ENCODE measurements at regions not wholly inside any gene's neighbourhood (a gene's known extent, or its start where the extent isn't known, plus 50 kb on each side); places are given as distances from the start of the nearest gene placed in this dataset.

DNA sequence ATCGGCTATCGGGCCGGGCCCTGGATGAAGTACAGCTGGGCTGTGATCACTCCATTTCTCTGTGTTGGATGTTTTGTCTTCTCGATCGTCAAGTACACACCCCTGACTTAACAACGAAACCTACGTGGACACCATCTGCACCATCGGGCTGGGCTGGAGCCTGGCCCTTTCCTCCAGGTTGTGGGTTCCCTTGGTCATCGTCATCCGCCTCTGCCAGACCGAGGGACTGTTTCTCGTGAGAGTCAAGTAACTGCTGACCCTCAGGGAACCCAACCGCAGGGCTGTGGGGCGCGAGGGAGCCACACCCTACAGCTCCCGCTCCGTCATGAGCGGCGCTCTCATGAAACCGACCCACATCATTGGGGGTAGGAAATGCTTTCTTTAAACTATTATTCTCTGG is 842.4 kb upstream of the TMPRSS15 start:
- DNase-seq: peak; percentile 62
- H3K4me1 ChIP-seq: no peaks in the 10 kb centered on the region
- WGBS, 5 donors: 87 to 95% (median 93%) methylated on average over 20 of the region's 20 CpGs
- no peaks in the 10 kb centered on the region for H3K36me3 ChIP-seq
- no peak overlapping the region for H3K4me3 ChIP-seq
- no peaks in the 10 kb centered on the region for H3K27me3 ChIP-seq (replicated peaks in 1 of 7)
- H3K27ac ChIP-seq: no peak overlapping the region
- intact Hi-C loops (cut with DNase I; ENCODE audit: low total_unique reads): no loop called here
- no peak for TF ChIP-seq POLR2A (IDR thresholded peaks at IDR 0.05)
- TF ChIP-seq POLR2AphosphoS5 (IDR thresholded peaks at IDR 0.05): no peak
- TF ChIP-seq, protein P1, sequence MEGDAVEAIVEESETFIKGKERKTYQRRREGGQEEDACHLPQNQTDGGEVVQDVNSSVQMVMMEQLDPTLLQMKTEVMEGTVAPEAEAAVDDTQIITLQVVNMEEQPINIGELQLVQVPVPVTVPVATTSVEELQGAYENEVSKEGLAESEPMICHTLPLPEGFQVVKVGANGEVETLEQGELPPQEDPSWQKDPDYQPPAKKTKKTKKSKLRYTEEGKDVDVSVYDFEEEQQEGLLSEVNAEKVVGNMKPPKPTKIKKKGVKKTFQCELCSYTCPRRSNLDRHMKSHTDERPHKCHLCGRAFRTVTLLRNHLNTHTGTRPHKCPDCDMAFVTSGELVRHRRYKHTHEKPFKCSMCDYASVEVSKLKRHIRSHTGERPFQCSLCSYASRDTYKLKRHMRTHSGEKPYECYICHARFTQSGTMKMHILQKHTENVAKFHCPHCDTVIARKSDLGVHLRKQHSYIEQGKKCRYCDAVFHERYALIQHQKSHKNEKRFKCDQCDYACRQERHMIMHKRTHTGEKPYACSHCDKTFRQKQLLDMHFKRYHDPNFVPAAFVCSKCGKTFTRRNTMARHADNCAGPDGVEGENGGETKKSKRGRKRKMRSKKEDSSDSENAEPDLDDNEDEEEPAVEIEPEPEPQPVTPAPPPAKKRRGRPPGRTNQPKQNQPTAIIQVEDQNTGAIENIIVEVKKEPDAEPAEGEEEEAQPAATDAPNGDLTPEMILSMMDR (IDR thresholded peaks at IDR 0.05 in 8 of 11, conservative IDR thresholded peaks at IDR 0.05 in 3 of 11): no peak
- peaks cover 0 to 35% (median 18%) of the 10 kb centered on the region in 8 donors for H3K9me3 ChIP-seq

DNA sequence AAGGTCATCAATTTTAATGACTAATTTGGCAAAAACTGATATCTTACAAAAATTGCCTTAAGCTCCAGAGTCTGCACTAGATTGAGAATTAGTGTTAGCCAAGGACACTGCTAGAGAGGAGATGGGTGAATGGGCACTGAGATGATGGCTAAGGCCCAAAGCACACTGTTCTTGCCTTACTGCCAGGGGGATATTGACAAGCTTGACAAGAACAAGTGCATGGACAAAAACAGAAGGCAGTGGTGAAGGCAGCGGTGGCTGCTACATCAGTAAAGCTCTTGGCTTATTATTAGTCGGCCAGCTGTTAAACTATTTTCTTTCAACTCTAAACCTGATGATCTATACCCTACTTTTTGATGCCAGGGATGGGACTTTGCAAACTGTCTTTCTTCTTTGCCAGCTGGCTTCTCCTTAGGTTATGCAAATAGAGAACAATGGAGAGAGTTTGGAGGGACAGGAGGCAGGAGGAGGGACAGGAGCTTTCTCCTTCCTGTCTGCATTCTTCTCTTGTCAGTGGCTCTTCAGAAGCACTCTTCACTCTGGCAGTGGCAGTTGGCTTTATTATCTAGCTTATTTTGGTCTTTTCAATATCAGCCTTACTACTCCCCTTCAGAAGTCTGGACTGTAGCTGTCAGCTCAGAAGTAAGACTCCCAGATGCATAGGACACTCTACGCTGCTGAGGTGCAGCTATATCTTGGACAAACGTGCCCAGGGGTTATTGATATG is 853.5 kb upstream of the TMPRSS15 start:
- TF ChIP-seq POLR2AphosphoS5 (IDR thresholded peaks at IDR 0.05) (no peak), POLR2A (IDR thresholded peaks at IDR 0.05) (no peak)
- TF ChIP-seq, protein P1 (IDR thresholded peaks at IDR 0.05 in 8 of 11, conservative IDR thresholded peaks at IDR 0.05 in 3 of 11): no peak
- 65 to 85% (median 76%) methylated on average over 4 of the region's 4 CpGs for WGBS, 5 donors
- intact Hi-C loops (cut with DNase I; ENCODE audit: low total_unique reads): no loop called here

DNA sequence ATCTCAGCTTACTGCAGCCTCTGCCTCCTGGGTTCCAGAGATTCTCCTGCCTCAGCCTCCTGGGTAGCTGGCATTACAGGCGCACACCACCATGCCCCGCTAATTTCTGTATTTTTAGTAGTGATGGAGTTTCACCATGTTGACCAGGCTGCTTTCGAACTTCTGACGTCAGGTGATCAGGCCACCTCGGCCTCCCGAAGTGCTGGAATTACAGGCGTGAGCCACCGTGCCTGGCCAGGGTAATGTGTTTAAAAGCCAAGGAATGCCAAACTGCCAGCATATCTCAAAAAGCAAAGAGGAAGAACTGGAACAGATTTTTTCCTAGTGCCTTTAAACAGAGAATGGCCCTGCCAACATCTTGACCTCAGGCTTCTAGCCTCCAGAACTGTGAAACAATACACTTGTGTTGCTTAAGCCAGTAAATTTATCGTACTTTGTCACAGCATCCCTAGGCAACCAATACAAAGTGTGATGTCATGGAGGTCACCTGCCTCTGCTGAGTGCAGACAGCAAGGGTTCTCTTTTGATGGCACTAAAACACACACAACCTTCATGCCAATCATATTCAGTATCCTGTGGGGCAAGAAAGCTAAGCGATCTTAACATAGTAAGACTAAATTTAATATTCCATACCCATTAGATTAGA is 858.3 kb upstream of the TMPRSS15 start:
- Histone ChIP-seq H3K4me1 (no peaks in the 10 kb centered on the region), H3K27me3 (replicated peaks in 1 of 7) (no peaks in the 10 kb centered on the region), H3K27ac (no peak overlapping the region), H3K9me3 (peaks cover 0 to 10% (median 0%) of the 10 kb centered on the region in 8 donors), H3K4me3 (no peak overlapping the region), H3K36me3 (no peaks in the 10 kb centered on the region)
- WGBS, 5 donors: 84 to 93% (median 85%) methylated on average over 10 of the region's 10 CpGs
- TF ChIP-seq, protein P1 (IDR thresholded peaks at IDR 0.05 in 8 of 11, conservative IDR thresholded peaks at IDR 0.05 in 3 of 11): no peak
- TF ChIP-seq POLR2AphosphoS5 (IDR thresholded peaks at IDR 0.05): no peak
- no peak for TF ChIP-seq POLR2A (IDR thresholded peaks at IDR 0.05)
- no peak for DNase-seq
- intact Hi-C loops (cut with DNase I; ENCODE audit: low total_unique reads): no loop called here

More for the DNA sequence above, 853.5 kb upstream of the TMPRSS15 start:
- Histone ChIP-seq H3K4me1 (no peaks in the 10 kb centered on the region), H3K27me3 (replicated peaks in 1 of 7) (no peaks in the 10 kb centered on the region), H3K36me3 (no peaks in the 10 kb centered on the region), H3K27ac (no peak overlapping the region), H3K4me3 (no peak overlapping the region), H3K9me3 (peaks cover 0 to 4% (median 0%) of the 10 kb centered on the region in 8 donors)
- no peak for DNase-seq

DNA sequence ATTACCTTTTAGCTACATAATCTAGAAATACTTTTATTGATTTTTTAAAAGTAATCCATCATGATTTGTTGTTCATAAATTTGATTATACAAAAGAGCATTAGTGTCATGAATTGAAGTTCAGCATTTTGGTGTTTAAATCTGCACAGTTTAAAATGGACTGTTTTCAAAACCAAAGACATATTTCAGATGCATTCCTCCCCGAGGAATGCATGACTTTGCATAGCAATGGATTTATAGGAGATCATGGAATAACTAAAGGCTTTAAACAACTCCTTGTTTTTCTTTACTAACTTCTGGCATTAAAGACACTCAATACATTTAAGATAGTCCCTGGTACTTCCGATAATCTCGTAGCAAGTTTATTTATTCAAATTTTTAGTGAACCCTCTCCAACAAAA is 863.1 kb upstream of the TMPRSS15 start:
- intact Hi-C loops (cut with DNase I; ENCODE audit: low total_unique reads): no loop called here
- TF ChIP-seq POLR2A (IDR thresholded peaks at IDR 0.05) (no peak), POLR2AphosphoS5 (IDR thresholded peaks at IDR 0.05) (no peak)
- TF ChIP-seq, protein P1 (IDR thresholded peaks at IDR 0.05 in 8 of 11, conservative IDR thresholded peaks at IDR 0.05 in 3 of 11): no peak

More for the DNA sequence above, 863.1 kb upstream of the TMPRSS15 start:
- Histone ChIP-seq H3K27ac (no peak overlapping the region), H3K4me1 (no peaks in the 10 kb centered on the region), H3K4me3 (no peak overlapping the region), H3K27me3 (replicated peaks in 1 of 7) (no peaks in the 10 kb centered on the region), H3K9me3 (peaks cover 0 to 10% (median 0%) of the 10 kb centered on the region in 8 donors), H3K36me3 (no peaks in the 10 kb centered on the region)
- WGBS, 5 donors: 63 to 87% (median 73%) methylated on average over 3 of the region's 3 CpGs
- no peak for DNase-seq
